GM18519 (cell line): ENCODE measurements at regions not wholly inside any gene's neighbourhood (a gene's known extent, or its start where the extent isn't known, plus 50 kb on each side); places are given as distances from the start of the nearest gene placed in this dataset.
"Not testable (repeated sequence)": the region's sequence is repeated elsewhere in the genome, so short reads cannot be mapped to it uniquely, and the experiment has no call there.

Experiments
- ATAC-seq: cut with Tn5 transposase; IDR thresholded peaks from one replicate; pipeline ENCODE4 v1.9.1; 2021; ENCODE audit warnings: mild to moderate bottlenecking, moderate library complexity; ENCODE audit not compliant: unreplicated experiment, low FRiP score

DNA sequence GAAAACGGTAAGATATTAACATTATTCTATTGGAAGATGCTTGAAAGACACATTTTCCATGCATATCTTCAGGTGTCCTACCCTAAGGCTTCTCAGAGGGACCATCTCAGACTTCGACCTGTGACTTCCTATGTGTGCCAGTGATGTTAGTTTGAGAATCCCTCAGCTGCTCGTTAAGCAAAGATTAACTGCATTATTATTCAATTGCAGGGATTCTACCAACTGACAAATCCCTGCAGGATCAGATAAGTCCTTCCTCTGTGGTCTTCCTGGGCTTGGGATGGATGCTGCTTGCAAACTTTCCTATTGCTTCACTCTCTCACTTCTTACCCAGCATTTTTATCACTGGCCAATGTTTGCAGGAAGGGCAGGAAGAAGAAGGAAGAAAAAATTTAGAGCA lies 83.0 kb upstream of the PPARGC1A start:
- no peak for ATAC-seq

DNA sequence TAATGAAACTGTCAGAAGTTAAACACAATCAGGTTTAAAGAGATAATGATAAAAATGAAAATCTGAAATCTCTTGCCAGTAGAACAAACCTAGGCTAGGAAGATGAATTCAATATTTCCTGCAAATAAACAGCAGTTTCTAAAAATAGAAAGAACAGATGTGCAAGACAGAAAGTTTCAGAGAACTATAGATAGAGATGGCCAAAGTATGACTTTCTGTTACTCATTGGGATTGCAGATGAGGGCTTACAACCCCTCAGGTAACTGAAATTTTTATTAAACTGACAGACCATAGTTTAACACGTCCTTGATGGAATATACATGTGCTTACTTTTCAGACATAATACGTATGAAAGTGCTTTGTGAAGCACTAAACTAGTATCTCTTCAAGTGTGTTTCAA lies 82.3 kb upstream of the PPARGC1A start:
- ATAC-seq, result no peak

DNA sequence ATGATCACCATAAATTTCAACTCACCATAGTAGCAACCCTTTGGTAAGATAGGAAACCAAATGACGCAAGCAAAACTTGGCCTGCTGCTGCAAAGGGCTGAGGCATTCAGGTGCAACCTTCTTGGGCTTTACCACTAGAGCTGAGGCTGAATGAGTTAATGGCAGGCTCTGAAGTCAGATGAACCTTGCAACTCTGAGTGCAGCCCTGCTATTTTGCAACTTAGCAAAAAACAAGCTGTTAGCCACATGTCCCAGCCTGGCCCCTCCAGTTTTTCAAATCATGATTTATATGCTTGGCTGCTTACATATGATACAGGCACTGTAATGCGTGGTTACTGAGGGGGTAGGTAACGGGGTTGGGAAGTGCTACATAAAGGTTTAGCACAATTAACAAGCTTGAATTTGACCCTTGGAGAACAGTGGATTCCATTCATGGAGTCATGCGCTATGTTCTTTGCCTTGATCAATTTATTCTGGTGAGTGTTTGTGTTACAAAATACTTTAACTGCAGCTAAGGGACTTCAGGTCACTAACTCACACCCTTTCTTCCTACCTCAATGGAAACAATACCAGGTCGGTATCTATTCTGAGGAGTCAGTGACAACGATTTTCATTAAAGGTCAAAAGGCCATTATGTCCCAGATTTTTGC lies 80.5 kb upstream of the PPARGC1A start:
- peak; percentile 46 for ATAC-seq

DNA sequence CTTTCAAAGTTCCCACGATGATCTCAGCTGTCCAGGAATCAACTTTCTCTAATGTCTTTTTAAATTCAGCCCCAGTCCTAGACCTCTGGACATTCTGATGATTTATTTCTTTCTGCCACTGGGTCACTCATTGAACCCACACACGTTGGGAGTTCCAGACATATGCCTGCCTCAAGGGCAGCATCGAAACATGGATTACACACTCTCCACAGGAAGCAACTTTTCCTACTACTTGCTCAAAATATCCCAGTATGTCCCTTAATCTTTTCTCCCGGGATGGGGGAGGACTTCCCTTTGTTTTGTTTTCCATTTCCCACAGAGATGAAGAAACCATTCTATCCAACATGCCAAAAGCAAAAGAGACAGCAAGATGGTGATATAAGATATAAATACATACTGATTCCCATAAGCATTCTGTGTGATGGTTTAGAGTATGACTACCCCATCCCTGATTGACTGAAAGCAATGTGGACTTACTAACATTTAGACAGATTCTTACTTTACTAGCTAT lies 79.8 kb upstream of the PPARGC1A start:
- no peak for ATAC-seq

DNA sequence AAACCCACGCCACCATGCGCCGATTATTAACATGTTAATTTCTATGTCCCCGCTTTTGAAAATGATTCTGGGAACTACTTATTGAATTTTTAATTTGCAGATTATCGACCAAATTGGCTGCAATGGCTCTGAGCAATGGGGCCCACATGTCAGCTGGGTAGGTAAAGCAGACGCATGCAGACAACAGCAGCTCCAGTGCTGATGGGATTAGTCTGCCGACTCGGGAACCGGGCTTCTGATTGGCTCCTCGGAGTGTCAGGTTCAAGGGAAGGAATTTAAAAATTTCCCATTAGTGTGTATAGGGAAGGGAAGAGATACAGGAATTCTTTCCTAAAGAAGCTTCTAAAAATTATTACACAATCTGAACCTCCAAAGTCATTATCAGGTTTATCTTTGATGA lies 77.4 kb upstream of the PPARGC1A start:
- ATAC-seq, result no peak

DNA sequence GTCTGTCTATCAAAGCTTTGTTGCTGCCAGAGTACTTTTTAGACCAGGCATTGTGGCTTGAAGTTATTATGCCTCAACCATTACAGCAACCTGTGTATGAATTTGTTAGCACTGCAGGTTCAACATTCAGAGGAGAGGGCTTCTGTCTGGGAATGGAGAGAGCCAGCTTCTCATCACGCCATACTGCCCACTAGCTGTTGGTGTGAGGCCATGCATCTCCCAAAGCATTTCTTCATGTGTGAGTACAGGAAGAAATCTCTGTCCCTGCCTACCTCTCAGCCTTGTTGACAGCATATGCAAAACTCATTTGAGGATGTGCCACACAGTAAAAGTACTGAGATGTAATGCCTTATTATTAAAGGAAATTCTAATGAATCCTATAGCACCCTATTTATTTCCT lies 76.9 kb upstream of the PPARGC1A start:
- no peak for ATAC-seq

DNA sequence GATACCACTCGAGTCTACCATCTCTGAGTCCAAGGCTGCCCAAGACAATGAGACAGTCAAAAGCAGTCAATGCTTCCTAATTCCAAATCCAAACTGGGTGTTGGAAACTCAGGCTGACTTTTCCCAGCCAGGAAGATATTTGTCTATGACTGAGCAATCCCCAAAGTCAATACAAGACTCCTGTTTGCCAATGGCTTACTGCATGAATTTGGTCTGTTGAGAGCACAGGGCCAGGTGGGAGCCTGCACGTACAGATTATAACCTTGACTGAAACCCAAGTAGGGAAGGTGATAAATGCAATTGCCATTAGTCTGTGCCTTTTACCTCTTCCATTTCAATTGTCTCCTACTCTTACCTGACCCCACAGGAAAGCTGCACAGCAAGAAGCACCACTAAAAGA lies 72.6 kb upstream of the PPARGC1A start:
- ATAC-seq, result no peak

DNA sequence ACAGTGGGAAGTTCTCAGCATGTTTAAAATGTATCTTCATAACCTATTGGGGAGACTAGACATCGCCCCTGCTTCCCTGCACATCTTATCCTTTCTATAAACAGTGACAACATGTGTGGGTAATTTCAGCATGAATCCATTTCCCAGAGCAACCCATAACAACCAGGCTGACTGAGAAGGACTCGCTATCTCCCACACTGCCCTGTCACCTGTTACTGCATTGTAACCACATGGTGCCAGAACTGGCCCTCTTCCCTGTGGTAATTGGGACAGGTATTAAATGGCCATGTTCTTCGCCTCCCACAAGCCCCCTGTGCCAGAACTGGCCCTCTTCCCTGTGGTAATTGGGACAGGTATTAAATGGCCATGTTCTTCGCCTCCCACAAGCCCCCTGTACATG lies 71.5 kb upstream of the PPARGC1A start:
- ATAC-seq, result not testable (repeated sequence)

DNA sequence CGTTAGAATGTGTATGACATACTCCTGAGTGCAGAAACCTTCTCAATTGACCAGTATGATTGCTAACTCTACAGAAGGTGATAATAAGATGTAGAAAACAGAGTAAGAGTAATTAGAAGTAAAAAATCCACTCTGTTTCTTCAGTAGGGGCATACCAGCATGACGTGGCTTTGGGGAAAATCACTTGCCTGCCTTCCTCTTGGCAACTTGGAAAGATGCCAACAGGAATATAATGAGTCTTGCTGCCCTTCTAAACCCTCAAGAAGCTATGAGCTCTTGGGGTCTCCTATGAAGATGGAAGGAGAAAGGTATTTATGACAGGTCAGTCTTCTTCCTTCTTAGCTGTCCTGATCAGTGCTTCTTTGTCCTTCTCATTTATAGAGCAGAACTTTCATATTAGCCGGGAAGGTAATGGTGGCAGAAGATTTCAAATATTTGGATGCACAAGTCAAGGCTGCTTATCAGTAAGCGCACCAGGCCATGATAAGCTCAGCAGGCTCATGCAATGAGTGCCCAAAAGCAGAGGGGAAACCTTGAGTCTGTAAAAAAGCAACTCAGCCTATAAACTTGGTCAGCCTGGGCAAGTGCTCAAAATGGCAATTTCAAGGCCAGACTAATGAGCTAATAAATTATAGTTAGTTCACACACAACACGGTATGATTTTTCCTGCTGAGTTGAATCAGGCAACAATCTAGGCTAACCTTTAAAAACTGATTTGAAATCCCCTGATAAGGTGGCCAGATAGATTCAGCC lies 69.7 kb upstream of the PPARGC1A start:
- no peak for ATAC-seq

DNA sequence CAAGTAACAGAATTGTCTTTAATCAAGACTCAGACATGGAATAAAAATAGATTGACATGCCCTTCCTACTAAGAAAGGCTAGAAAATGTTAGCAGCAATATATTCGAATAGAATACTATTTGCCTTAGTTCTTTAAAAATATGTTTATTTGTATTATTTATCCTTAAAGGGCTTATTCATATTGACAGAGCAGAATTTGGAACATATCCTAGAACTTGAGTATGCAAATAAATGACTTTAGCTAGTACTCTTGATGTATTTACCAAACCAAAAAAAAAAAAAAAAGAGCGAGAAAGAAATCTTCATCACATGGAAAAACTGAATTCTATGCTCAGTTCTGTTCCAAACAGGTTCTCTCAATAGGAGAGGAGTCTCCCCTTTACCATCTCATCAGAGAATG lies 68.9 kb upstream of the PPARGC1A start:
- ATAC-seq, result no peak

DNA sequence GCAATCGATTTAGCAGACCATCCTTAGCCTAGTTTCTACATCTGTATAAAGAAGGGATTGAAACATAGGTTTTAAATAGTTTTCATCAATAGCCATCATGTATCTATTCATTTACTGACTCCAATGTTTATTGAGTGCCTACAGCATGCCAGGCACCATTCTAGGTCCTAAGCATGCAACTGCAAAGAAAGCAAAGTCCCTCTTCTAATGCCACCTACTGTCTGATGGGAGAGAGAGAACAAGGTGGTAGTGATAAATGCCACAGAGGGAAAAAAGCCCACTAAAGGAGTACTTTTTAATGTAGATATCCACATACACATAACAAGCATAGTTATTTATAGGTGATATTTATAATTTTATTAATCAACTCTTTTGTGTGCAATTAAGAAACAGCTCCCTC lies 67.6 kb upstream of the PPARGC1A start:
- ATAC-seq, result no peak

DNA sequence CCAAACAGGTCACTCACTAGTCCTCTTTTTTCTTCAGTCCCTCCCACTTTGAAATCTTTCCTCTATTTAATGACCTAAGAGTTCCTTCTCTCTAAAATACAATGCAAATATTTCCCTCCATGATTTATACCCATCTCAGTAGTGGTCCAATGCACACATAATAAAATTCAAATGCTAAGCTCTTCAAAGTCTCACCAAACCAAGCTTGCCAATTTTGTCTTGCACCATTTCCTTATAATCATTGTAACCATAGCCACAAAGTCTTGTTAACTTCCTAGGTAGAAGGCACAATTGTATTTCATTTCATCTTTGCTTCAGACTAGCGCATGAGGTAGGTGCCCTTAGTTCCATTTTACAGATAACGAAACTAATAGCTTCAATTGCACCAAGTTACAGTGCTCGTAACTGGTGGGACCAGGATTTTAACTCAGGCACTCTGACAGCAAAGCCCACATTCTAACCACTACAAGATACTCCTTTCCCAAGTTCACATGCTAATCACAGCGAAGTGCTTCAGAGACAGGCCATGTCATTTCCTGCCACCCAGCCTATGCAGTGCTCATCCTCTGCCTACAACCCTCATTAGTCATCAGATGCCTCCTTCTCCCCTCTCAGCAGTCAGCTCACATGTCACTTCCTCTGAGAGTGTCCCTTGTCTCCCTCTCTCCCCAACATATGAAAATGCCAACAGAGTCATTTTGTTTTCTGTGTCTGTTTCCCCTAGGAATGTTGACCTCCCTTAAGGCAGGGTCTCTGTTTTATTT lies 66.9 kb upstream of the PPARGC1A start:
- no peak for ATAC-seq

DNA sequence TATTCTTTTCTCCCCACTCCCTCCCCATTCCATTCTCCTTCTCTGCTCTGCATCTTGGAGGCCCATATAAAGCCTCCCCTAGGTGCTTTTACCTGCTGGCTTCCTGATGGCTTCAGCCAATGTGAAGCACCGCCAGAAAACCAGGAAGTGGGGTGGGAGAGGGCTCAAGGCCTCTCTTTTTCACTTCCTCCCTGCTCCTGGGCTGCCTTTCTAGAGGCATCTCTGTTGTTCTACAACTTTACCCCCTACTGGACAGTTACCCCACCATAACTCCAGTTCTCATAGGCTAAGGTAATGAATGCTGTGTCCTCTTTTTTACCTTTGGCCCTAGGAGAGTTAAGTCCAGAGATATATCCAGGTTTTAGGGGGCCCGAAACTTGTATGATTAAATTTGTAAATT lies 62.4 kb upstream of the PPARGC1A start:
- ATAC-seq, result no peak

DNA sequence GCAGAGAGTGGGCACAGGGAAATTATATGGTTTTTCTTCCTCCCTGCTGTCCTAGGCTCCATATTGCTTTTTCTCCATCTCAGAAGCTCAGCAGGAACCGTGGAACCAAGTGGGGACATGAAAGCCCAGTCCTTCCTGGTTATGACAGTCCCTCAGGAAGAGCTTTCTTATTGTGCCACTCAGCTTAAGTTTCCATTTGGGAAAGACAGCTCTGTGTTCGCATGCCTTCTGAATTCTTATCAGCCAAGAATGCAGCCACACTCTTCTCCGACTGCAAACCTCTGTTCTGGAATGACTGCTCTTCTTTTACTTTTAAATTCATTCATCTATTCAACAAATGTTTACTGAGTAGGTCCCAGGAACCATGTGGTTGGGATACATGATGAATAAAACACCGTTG lies 58.0 kb upstream of the PPARGC1A start:
- ATAC-seq, result no peak

DNA sequence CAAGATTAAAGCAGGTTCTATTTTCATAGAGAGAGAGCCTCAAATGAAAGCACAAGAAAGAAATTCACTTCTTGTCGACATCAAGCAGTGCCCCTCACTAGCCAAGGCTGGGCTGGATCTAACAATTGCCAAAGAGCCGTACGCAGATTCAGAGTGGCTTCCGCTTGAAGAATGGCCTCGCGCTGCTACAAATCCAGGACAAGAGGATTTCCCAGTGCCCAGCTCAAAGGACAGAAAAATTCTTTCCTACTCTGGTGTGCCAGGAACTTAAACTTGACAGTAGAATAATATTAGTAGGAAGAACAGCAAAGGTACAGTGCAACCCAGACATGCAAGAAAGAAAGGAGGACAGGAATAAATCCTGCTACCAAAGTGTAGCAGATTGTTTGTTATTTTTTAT lies 56.5 kb upstream of the PPARGC1A start:
- ATAC-seq, result no peak

DNA sequence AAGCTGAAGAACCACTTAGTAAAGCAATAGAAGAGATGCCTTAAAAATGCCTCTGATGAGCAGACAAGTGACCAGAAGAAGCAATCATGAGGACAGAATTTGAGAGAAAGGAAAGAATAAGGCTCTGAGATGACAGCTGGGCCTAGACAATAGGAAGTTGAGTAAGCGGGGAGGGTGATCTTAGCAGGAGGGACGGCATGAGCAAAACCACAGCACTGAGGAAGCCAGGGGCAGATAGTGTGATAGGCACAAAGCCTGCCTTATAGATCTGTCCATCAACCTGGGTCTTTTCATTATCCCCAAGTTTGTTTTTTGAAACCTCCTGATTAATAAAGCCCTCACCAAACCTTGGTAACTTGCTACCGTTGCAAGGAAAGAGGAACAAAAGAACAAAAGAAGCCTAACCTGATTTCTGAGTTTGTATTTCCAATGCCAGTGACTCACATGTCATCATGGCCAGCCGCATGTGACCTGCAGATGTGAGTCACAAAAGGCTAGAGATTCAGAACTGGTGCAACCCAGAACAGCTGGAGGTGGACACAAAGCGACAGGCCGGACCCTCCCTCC lies 55.7 kb upstream of the PPARGC1A start:
- ATAC-seq, result no peak

DNA sequence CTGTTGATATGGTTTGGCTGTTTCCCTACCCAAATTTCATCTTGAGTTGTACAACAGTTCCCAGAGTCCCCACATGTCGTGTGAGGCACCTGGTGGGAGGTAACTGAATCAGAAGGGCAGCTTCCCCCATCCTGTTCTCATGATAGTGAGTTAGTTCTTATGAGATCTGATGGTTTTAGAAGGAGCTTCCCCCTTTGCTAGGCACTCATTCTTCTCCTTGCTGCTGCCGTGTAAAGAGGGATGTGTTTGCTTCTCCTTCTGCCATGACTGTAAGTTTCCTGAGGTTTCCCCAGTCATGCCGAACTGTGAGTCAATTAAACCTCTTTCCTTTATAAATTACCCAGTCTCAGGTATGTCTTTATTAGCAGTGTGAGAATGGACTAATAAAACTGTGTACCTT lies 54.7 kb upstream of the PPARGC1A start:
- not testable (repeated sequence) for ATAC-seq

DNA sequence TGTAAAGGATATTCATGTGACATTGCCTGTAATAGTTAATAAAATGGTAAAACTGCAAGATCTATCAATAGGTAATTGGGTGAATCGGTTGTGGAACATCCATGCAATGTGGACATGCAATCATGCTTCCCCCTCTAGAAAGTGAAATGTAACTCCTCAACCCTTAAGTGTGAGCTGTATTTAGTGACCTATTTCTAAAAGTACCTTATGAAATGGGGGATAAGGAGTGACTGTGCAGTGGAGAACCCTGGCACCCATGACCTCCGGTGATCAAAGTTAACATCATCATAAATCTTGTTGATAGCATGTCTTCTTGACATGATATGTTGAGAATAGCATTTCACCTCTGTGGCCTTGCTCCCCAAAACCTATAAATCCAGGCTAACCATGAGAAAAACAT lies 53.6 kb upstream of the PPARGC1A start:
- ATAC-seq, result no peak

DNA sequence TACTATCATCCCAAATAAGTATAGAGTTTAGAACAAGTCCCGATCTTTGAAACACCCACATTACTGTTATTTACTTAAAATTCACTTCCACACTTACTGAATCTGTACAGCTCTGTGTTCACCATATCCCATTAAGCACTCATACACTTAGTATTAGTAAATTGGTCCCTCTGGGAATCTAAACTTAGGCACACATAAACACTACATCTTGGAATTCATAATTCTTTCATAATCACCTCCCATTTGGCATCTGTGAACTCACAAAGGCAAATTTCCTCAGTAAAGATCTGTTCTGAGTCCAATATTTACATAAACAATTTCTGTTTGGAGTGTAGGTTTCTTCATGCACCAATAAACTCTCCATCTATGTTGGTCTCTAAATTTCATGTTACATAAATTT lies 52.6 kb upstream of the PPARGC1A start:
- no peak for ATAC-seq
